ENCODE measurements at regions not wholly inside any gene's neighbourhood (a gene's known extent, or its start where the extent isn't known, plus 50 kb on each side); places are given as distances from the start of the nearest gene placed in this dataset.

DNA sequence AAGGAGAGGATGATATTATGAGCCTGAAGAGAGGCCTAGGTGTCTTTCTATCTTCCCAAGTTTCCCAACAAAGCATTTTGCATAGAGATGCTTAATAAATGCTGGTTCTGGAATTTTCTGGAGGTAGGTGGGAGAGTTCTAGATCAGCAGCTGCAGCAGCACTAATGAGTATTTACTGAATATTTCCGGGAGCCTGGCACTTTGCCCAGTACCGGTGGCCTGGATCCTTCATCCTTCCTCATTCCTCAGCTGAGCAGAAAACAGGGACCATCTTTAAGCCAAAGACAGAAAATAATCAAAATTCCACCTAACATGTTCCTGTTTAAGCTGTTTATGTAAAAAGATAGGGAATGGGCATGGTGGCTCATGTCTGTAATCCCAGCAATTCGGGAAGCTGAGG is 813.2 kb upstream of the AUTS2 start:
- TF ChIP-seq POLR2A (IDR thresholded peaks at IDR 0.05; ENCODE audit: low read depth), result no peak
- TF ChIP-seq, protein P1, sequence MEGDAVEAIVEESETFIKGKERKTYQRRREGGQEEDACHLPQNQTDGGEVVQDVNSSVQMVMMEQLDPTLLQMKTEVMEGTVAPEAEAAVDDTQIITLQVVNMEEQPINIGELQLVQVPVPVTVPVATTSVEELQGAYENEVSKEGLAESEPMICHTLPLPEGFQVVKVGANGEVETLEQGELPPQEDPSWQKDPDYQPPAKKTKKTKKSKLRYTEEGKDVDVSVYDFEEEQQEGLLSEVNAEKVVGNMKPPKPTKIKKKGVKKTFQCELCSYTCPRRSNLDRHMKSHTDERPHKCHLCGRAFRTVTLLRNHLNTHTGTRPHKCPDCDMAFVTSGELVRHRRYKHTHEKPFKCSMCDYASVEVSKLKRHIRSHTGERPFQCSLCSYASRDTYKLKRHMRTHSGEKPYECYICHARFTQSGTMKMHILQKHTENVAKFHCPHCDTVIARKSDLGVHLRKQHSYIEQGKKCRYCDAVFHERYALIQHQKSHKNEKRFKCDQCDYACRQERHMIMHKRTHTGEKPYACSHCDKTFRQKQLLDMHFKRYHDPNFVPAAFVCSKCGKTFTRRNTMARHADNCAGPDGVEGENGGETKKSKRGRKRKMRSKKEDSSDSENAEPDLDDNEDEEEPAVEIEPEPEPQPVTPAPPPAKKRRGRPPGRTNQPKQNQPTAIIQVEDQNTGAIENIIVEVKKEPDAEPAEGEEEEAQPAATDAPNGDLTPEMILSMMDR (IDR thresholded peaks at IDR 0.05), result no peak

Measured in esophagus muscularis mucosa (tissue), 3 donors.